ENCODE measurements at regions not wholly inside any gene's neighbourhood (a gene's known extent, or its start where the extent isn't known, plus 50 kb on each side); places are given as distances from the start of the nearest gene placed in this dataset.

- no peak overlapping the region for H3K4me3 ChIP-seq
- no peak for DNase-seq
- no peaks in the 10 kb centered on the region for H3K27me3 ChIP-seq
- no peaks in the 10 kb centered on the region for H3K9me3 ChIP-seq
- TF ChIP-seq, protein P1, sequence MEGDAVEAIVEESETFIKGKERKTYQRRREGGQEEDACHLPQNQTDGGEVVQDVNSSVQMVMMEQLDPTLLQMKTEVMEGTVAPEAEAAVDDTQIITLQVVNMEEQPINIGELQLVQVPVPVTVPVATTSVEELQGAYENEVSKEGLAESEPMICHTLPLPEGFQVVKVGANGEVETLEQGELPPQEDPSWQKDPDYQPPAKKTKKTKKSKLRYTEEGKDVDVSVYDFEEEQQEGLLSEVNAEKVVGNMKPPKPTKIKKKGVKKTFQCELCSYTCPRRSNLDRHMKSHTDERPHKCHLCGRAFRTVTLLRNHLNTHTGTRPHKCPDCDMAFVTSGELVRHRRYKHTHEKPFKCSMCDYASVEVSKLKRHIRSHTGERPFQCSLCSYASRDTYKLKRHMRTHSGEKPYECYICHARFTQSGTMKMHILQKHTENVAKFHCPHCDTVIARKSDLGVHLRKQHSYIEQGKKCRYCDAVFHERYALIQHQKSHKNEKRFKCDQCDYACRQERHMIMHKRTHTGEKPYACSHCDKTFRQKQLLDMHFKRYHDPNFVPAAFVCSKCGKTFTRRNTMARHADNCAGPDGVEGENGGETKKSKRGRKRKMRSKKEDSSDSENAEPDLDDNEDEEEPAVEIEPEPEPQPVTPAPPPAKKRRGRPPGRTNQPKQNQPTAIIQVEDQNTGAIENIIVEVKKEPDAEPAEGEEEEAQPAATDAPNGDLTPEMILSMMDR (IDR thresholded peaks at IDR 0.05): no peak
- TF ChIP-seq POLR2A (IDR thresholded peaks at IDR 0.05): no peak
- H3K27ac ChIP-seq: no peak overlapping the region
- no peaks in the 10 kb centered on the region for H3K36me3 ChIP-seq
- H3K4me1 ChIP-seq: peaks cover 0 to 4% (median 0%) of the 10 kb centered on the region in 4 donors
Observed at GRCh38 chr16:79790854-79791253, 190.3 kb upstream of the MAF start.

DNA sequence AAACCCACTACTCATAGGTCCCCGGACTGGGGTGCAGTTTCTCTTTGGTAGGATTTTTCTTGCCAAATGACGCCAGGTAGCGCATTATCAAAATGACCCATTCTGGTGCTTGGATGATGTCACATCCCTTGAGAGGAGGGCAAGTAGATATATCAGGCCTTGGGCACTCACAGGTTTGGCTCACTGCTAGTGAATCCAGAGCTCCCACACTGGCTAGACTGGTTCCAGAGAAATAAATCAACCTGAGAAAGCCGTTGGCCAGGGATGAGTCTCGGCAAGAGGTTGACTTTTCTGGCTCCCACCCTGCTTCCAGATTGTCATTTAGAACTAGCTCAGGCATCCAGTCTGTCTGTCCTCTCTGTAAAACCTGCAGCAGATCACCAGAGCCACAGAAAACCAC is 188.4 kb upstream of the MAF start:
- no peak for TF ChIP-seq POLR2A (IDR thresholded peaks at IDR 0.05)
- TF ChIP-seq, protein P1 (IDR thresholded peaks at IDR 0.05): no peak
- DNase-seq: no peak
- H3K36me3 ChIP-seq: no peaks in the 10 kb centered on the region
- H3K4me3 ChIP-seq: no peak overlapping the region
- H3K27me3 ChIP-seq: no peaks in the 10 kb centered on the region
- H3K27ac ChIP-seq: no peak overlapping the region
- H3K9me3 ChIP-seq: no peaks in the 10 kb centered on the region
- H3K4me1 ChIP-seq: peaks cover 0 to 4% (median 0%) of the 10 kb centered on the region in 4 donors

GRCh38 chr16:79786389-79786788 is 185.9 kb upstream of the MAF start:
- H3K4me1 ChIP-seq: peaks cover 0 to 4% (median 0%) of the 10 kb centered on the region in 4 donors
- H3K4me3 ChIP-seq: no peak overlapping the region
- H3K27me3 ChIP-seq: no peaks in the 10 kb centered on the region
- DNase-seq: no peak
- TF ChIP-seq, protein P1 (IDR thresholded peaks at IDR 0.05): no peak
- no peak for TF ChIP-seq POLR2A (IDR thresholded peaks at IDR 0.05)
- no peak overlapping the region for H3K27ac ChIP-seq
- H3K9me3 ChIP-seq: no peaks in the 10 kb centered on the region
- H3K36me3 ChIP-seq: no peaks in the 10 kb centered on the region

GRCh38 chr16:79784007-79784406 is 183.5 kb upstream of the MAF start:
- no peaks in the 10 kb centered on the region for H3K4me1 ChIP-seq
- no peaks in the 10 kb centered on the region for H3K36me3 ChIP-seq
- H3K9me3 ChIP-seq: no peaks in the 10 kb centered on the region
- H3K27ac ChIP-seq: peak overlapping the region in 1 of 4 donors; percentile 62
- no peak for DNase-seq
- TF ChIP-seq, protein P1 (IDR thresholded peaks at IDR 0.05): no peak
- no peak for TF ChIP-seq POLR2A (IDR thresholded peaks at IDR 0.05)
- no peak overlapping the region for H3K4me3 ChIP-seq
- H3K27me3 ChIP-seq: no peaks in the 10 kb centered on the region

DNA sequence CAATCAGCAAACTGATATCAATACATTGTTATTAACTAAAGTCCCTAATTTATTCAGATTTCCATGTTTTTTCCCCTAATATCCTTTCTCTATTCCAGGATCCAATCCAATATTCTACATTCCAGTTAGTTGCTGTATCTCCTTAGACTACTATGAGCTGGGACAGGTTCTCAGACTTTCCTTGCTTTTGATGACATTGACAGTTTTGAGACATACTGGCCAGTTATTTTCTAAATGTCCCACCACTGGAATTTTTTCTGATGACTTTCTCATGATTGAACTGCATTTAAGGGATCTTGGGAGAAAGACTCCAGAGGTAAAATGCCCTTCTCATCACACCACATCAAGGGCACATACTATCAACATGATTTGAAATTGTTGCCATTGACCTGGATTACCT is 177.1 kb upstream of the MAF start:
- H3K4me3 ChIP-seq: no peak overlapping the region
- no peaks in the 10 kb centered on the region for H3K27me3 ChIP-seq
- TF ChIP-seq, protein P1 (IDR thresholded peaks at IDR 0.05): no peak
- TF ChIP-seq POLR2A (IDR thresholded peaks at IDR 0.05): no peak
- peaks cover 0 to 4% (median 0%) of the 10 kb centered on the region in 4 donors for H3K4me1 ChIP-seq
- no peaks in the 10 kb centered on the region for H3K36me3 ChIP-seq
- no peaks in the 10 kb centered on the region for H3K9me3 ChIP-seq
- H3K27ac ChIP-seq: no peak overlapping the region
- DNase-seq: no peak

DNA sequence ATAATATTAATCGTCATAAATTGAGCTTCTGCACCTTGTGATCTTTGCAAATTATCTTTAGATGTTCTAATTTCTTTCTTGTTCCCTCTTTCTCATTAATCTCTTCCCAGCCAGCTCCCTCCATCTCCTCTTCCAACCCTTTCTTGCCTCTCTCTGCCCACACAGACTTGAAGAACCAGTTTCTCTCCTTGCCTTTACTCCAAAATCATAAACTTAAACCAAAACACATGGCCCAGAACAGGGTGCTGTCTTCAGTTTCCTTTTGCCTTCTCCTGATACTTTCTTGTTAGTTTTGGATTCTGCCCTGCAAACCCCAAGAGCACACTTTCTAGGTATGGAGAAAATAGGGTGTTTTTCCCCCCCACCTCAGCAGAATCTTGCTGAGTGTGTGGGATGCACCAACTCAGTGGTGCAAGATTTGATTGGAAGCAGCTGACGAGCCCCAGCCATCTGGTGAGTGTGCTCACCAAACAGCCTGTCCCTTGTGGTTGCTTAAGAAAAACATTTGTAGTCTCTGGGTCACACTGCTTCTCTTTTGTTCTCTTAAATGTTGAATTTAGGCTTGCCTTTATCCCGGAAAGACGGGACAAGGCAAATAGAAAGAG is 175.8 kb upstream of the MAF start:
- no peak overlapping the region for H3K27ac ChIP-seq
- no peak for TF ChIP-seq POLR2A (IDR thresholded peaks at IDR 0.05)
- TF ChIP-seq, protein P1 (IDR thresholded peaks at IDR 0.05): peak in 1 of 6 experiments; percentile 9
- H3K4me3 ChIP-seq: no peak overlapping the region
- no peaks in the 10 kb centered on the region for H3K27me3 ChIP-seq
- H3K36me3 ChIP-seq: no peaks in the 10 kb centered on the region
- peaks cover 0 to 13% (median 0%) of the 10 kb centered on the region in 4 donors for H3K4me1 ChIP-seq
- no peaks in the 10 kb centered on the region for H3K9me3 ChIP-seq
- no peak for DNase-seq

Measured in Peyer's patch (tissue), 4 donors.